Calu3 (cell line): ENCODE measurements at regions not wholly inside any gene's neighbourhood (a gene's known extent, or its start where the extent isn't known, plus 50 kb on each side); places are given as distances from the start of the nearest gene placed in this dataset.

Experiments
- BruUV-seq: library from RNA; stranded (reverse); fragments of 400-500 nt; replicated peaks from 2 replicates; lab custom pipeline; 2021; lab: Mats Ljungman, UMichigan
- CTCF ChIA-PET: fragments of 300-600 bp; sonication (Branson Sonifier 250); formaldehyde crosslinking; loops from one replicate; lab custom pipeline; 2022; ENCODE audit warnings: antibody characterized with exemption; lab: Charles Lee
- DNase-seq: peaks from one replicate; pipeline ENCODE4 v3.0.0; 2022
- H3K27ac Mint-ChIP-seq: one replicate; pipeline ENCODE4 v1.8.0; 2022; ENCODE audit warnings: mixed read lengths; ENCODE audit not compliant: unreplicated experiment
- H3K27me3 Mint-ChIP-seq: one replicate; pipeline ENCODE4 v1.8.0; 2022; ENCODE audit warnings: mixed read lengths; ENCODE audit not compliant: unreplicated experiment
- H3K36me3 Mint-ChIP-seq: one replicate; pipeline ENCODE4 v1.8.0; 2022; ENCODE audit warnings: mild to moderate bottlenecking, moderate library complexity, mixed read lengths; ENCODE audit not compliant: insufficient read depth, unreplicated experiment
- H3K4me1 Mint-ChIP-seq: one replicate; pipeline ENCODE4 v1.8.0; 2022; ENCODE audit warnings: mild to moderate bottlenecking, low read depth, mixed read lengths; ENCODE audit not compliant: unreplicated experiment
- H3K4me3 Mint-ChIP-seq: one replicate; pipeline ENCODE4 v1.8.0; 2022; ENCODE audit warnings: mild to moderate bottlenecking, low read depth, moderate library complexity, mixed read lengths; ENCODE audit not compliant: unreplicated experiment
- H3K9me3 Mint-ChIP-seq: one replicate; pipeline ENCODE4 v1.8.0; 2022; ENCODE audit warnings: low read depth, mixed read lengths; ENCODE audit not compliant: unreplicated experiment
- intact Hi-C: fragments of 100-400 bp; cut with micrococcal nuclease; formaldehyde crosslinking; loops from one replicate; pipeline ENCODE4 v1.10.0; 2022; ENCODE audit not compliant: unreplicated experiment
- TF ChIP-seq, protein P1 (sequence below): fragments of 200-600 bp; IDR thresholded peaks from one replicate; pipeline ENCODE4 v1.8.0; 2022; ENCODE audit warnings: antibody characterized with exemption; ENCODE audit not compliant: unreplicated experiment

- TF ChIP-seq, protein P1, sequence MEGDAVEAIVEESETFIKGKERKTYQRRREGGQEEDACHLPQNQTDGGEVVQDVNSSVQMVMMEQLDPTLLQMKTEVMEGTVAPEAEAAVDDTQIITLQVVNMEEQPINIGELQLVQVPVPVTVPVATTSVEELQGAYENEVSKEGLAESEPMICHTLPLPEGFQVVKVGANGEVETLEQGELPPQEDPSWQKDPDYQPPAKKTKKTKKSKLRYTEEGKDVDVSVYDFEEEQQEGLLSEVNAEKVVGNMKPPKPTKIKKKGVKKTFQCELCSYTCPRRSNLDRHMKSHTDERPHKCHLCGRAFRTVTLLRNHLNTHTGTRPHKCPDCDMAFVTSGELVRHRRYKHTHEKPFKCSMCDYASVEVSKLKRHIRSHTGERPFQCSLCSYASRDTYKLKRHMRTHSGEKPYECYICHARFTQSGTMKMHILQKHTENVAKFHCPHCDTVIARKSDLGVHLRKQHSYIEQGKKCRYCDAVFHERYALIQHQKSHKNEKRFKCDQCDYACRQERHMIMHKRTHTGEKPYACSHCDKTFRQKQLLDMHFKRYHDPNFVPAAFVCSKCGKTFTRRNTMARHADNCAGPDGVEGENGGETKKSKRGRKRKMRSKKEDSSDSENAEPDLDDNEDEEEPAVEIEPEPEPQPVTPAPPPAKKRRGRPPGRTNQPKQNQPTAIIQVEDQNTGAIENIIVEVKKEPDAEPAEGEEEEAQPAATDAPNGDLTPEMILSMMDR: no peak
- no peak overlapping the region for H3K27ac Mint-ChIP-seq
- H3K27me3 Mint-ChIP-seq: no peaks in the 10 kb centered on the region
- no peaks in the 10 kb centered on the region for H3K36me3 Mint-ChIP-seq
- BruUV-seq: no TSS peak
- H3K4me3 Mint-ChIP-seq: no peak overlapping the region
- no peaks in the 10 kb centered on the region for H3K4me1 Mint-ChIP-seq
- peaks cover 5% of the 10 kb centered on the region for H3K9me3 Mint-ChIP-seq
- CTCF ChIA-PET: no interaction called here
- intact Hi-C loops: no loop called here
- no peak for DNase-seq
Measured at GRCh38 chr6:94341173-94341572, 921.8 kb upstream of the EPHA7 start.

DNA sequence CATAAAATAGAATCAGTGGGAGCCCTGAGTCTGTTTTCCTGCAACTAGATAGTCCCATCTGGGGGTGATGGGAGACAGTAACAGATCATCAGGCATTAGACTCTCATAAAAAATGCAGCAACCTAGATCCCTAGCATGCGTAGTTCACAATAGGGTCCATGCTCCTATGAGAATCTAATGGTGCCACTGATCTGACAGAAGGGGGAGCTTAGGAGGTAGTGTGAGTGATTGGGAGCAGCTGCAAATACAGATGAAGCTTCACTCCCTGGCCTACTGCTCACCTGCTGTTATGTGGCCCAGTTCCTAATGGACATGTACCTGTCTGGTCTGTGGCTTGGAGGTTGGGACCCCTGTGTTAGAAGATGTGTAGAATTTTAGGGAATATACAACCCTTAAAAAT lies 904.5 kb upstream of the EPHA7 start:
- no peak overlapping the region for H3K4me3 Mint-ChIP-seq
- H3K36me3 Mint-ChIP-seq: no peaks in the 10 kb centered on the region
- H3K9me3 Mint-ChIP-seq: peaks cover 2% of the 10 kb centered on the region
- TF ChIP-seq, protein P1: no peak
- no peak overlapping the region for H3K27ac Mint-ChIP-seq
- CTCF ChIA-PET: no interaction called here
- H3K27me3 Mint-ChIP-seq: no peaks in the 10 kb centered on the region
- intact Hi-C loops: no loop called here
- no peaks in the 10 kb centered on the region for H3K4me1 Mint-ChIP-seq
- BruUV-seq: no TSS peak
- DNase-seq: no peak

DNA sequence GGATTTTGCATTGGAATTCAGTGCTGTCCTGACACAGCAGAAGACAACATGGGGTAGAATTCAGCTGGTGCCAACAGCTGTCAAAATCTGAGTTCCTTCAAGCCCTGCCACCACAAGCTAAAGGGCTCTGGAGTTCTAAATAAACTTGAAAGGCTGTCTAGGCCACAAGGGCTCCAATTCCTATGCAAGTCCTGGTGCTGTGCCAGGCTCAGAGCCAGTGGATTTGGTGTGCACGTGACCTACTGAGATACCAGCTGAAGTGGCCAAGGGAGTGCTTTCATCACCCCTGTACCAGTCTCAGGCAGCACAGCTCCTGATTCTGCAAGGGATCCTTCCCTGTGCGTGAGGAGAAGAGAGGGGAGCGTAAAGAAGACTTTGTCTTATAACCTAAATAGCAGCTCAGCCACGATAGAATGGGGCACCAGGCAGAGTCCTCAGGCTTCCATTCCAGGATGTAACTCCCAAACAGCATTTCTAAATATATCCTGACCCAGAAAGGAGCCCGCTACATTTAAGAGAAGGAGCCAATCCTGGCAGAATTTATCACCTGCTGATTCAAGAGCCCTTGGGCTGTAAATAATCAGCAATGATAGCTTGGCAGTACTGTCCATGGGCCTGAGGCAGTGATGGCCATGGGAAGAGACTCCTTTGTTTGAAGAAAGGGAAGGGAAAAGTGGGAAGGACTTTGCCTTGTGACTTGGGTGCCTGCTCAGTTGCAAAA lies 881.2 kb upstream of the EPHA7 start:
- CTCF ChIA-PET: no interaction called here
- TF ChIP-seq, protein P1: no peak
- H3K9me3 Mint-ChIP-seq: peaks cover 3% of the 10 kb centered on the region
- H3K4me3 Mint-ChIP-seq: no peak overlapping the region
- intact Hi-C loops: no loop called here
- H3K27me3 Mint-ChIP-seq: no peaks in the 10 kb centered on the region
- no peak overlapping the region for H3K27ac Mint-ChIP-seq
- no TSS peak for BruUV-seq
- H3K36me3 Mint-ChIP-seq: no peaks in the 10 kb centered on the region
- no peak for DNase-seq
- H3K4me1 Mint-ChIP-seq: no peaks in the 10 kb centered on the region

DNA sequence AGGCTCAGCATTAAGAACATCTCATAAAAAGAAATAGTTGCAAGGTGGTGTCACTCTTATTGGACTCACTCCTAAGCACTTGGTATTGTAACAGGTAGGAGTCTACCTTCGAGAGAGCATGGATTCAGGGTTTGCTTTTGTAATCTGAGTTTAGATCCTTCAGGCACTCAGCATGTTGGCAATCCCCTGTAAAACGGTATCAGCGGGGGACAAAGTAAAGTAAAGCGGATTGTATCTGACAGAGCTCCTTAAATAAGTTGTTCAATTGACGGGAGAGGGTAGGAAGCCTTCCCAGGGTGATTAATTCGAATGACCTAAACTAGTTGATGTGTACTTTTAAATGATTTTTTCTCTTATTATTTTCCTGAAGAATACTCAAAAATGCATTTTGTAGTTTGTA lies 869.8 kb upstream of the EPHA7 start:
- no peaks in the 10 kb centered on the region for H3K4me1 Mint-ChIP-seq
- BruUV-seq: no TSS peak
- TF ChIP-seq, protein P1: no peak

More for the DNA sequence above, 869.8 kb upstream of the EPHA7 start:
- Mint-ChIP-seq H3K4me3 (no peak overlapping the region), H3K36me3 (no peaks in the 10 kb centered on the region), H3K27me3 (no peaks in the 10 kb centered on the region), H3K9me3 (peaks cover 2% of the 10 kb centered on the region), H3K27ac (no peak overlapping the region)
- no peak for DNase-seq
- intact Hi-C loops: no loop called here
- CTCF ChIA-PET: no interaction called here
